Dedifferentiated amniotic fluid mesenchymal stem cell (primary cell): ENCODE measurements at regions not wholly inside any gene's neighbourhood (a gene's known extent, or its start where the extent isn't known, plus 50 kb on each side); places are given as distances from the start of the nearest gene placed in this dataset.
A peak's percentile ranks its signal among the peaks of the same experiment; 100 is the strongest.
"Not testable (repeated sequence)": the region's sequence is repeated elsewhere in the genome, so short reads cannot be mapped to it uniquely, and the experiment has no call there.

Experiments
- DNase-seq: peaks from one replicate; pipeline ENCODE4 v3.0.0-alpha.2; 2016; ENCODE audit errors: extremely low spot score

GRCh38 chr3:30469133-30469532, 137.3 kb upstream of the TGFBR2 start:
- DNase-seq: no peak

DNA sequence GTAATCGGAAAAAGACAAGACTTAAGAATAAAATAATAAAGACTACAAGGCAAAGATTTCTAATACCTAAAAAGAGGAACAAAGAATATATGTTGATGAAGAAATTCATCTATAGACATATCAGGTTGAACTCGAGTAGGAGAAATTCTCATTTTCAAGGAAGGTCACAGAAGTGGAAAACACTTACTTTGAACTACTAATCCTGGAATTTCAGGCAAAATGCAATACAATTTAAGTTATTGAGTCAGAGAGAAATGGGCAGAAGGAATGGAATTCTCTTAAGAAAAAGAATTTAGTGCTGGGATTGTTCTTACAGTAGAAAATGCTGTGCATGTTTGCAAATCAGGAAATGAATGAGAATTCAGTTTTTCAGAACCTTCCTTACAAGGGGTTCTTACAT, 135.9 kb upstream of the TGFBR2 start:
- DNase-seq: peak; percentile 54

- no peak for DNase-seq
Observed at GRCh38 chr3:30471066-30471465, 135.3 kb upstream of the TGFBR2 start.

GRCh38 chr3:30471796-30472489, 134.5 kb upstream of the TGFBR2 start:
- DNase-seq: no peak

GRCh38 chr3:30473374-30474051, 132.9 kb upstream of the TGFBR2 start:
- DNase-seq: no peak

DNA sequence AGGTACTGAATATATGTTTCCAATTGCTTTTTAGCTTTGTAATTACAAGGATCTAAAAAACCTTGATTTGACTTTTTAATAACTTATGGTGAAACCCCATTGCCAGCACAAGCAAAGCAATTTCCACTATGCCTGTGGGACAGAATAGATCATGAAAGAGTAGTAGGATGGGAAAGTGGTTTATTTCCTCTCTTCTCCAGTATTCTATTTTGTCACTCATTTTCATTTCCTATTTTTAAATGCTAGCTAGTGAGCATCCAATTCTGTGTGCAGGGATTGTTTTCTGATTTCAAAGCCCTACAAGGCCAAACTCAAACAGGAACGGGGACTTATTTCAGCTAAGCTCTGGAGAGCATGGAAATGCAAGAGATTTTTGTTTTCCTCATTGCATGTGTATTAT, 132.0 kb upstream of the TGFBR2 start:
- no peak for DNase-seq

DNA sequence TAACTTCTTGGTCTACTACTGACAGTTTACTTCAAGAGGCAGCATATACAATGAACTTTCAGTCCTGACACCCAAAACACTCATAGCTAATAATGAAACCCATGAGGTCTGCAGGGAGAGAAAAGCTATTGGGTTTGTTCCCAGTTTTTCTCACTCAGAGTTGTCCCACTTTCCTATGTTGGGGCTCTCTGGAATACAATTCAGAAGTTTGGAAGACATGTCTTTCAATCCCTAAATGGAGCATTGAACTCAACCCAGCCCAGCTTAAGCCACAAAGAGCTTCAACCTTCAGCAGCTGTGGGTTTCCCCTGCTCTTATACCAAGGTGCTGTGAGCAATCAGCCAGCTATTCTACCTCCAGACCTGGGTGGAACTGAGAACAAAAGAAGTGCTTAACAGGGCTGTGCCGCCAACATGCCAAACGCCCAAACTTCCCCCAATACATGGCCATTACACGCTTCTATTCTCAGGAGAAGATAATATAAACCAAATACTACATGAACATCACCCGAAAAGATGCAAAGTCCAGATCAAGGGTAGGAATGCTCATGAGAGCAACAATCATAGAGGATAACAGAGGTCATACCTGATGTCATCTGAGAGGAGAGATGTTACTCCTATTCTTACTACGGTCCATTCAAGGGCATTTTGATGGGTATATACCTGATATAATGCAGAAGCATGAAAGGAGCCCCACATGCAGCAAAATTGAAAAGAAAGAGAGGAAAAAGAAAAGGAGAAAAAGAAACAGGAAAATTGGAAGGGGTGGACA, 131.2 kb upstream of the TGFBR2 start:
- DNase-seq: no peak

- DNase-seq: no peak
Observed at GRCh38 chr3:30475809-30476178, 130.6 kb upstream of the TGFBR2 start.

DNA sequence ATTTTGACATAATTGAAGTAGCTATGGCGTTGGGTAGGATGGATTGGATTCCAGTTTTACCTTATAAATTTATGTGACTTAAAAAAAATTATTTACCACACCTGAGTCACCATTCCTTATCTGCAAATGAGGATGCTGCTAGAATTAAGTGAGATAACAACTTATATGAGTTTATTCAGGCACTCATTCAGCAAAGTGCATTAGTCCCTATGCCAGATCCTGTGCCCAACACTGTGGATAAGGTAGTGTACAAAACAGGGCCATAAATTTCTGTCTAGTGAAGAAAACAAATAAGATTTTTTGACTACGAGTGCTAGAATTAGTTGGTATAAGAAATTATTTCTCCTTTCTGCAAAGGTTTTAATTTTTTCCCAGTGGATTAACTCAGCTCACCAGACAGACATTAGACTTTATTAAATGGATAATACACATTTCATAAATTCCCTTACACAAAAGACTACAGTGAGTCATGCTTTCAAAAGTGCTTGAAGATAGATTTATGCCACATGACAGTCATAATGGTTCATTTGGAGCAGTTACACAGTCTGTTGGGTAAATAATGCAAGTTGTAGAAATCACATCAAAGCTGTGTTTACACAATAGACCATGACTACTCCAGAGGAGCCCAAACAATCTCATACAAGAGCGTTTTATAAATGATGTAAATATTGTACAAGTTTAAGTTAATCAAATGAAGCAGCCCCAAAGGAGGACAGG, 129.9 kb upstream of the TGFBR2 start:
- no peak for DNase-seq

DNA sequence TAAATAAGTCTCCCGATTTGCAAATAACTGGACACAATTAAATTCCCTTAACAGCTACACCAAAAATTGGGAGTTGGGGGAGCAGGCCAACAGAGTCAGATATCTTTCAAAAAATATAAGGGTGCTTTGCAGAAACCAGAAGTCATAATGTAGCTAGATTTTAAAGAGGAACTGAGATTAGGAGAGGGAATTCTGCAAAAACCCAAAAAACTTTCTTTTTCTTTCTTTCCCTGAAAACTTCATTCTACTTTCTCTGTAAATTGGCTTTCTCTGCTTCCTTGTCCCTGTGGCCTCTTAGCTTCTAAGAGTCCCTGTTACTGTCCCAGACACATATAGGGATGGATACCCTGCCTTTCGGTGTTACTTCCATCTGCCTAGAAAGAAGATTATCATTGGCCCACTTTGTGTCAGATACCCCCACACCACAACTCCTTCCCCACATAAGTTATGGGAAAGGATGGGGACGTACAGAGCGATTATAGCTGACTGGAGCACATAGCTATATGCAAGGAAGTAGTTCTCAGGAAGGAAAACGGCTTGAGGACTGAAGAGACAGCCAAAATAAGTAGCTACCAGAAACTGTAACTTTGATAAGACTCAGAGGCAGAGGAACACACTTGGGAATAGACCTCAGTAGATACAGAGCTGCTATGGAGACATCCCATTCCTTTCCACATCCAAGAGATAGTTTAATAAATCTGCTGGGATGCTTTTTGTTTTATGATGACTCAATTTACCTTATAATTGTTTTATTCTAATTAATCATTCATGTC, 129.1 kb upstream of the TGFBR2 start:
- DNase-seq: no peak

GRCh38 chr3:30479737-30480136, 126.7 kb upstream of the TGFBR2 start:
- not testable (repeated sequence) for DNase-seq

- DNase-seq: not testable (repeated sequence)
Observed at GRCh38 chr3:30480156-30480555, 126.2 kb upstream of the TGFBR2 start.

DNA sequence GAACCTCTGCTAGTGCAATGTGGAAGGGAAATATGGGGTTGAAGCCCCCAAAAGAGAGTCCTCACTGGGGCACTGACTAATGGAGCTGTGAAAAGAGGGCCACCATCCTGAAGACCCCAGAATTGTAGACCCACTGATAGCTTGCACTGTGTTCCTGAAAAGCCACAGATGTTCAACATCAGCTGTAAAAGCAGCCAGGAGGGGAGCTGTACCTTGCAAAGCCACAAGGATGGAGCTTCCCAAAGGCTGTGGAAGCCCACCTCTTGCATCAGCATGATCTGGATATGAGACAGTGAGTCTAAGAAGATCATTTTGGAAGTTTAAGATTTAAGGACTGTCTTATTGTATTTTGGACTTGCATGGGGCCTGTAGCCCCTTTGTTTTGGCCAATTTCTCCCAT, 125.8 kb upstream of the TGFBR2 start:
- no peak for DNase-seq

DNA sequence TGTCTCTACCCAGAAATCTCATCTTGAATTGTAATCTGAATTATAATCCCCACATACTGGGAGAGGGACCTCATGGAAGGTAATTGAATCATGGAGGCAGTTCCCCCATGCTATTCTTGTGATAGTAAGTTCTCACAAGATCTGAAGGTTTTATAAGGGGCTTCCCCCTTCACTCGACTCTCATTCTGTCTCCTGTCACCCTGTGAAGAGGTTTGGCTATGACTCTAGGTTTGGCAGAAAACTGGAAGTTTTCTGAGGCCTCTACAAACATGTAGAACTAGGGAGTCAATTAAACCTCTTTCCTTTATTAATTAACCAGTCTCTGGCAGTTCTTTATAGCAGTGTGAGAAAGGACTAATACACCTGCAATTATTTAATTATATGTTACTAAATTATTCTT, 125.2 kb upstream of the TGFBR2 start:
- DNase-seq: no peak

DNA sequence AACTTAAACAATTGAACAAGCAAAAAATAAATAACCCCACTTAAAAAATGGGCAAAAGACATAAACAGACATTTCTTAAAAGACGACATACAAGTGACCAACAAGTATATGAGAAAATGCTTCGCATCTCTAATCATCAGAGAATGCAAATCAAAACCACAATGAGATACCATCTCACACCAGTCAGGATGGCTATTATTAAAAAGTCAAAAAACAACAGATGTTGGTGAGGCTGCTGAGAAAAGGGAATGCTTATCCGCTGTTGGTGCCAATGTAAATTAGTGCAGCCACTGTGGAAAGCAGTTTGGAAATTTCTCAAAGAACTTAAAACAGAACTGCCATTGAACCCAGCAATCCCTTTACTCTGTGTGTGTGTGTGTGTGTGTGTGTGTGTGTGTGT, 122.2 kb upstream of the TGFBR2 start:
- DNase-seq: not testable (repeated sequence)

DNA sequence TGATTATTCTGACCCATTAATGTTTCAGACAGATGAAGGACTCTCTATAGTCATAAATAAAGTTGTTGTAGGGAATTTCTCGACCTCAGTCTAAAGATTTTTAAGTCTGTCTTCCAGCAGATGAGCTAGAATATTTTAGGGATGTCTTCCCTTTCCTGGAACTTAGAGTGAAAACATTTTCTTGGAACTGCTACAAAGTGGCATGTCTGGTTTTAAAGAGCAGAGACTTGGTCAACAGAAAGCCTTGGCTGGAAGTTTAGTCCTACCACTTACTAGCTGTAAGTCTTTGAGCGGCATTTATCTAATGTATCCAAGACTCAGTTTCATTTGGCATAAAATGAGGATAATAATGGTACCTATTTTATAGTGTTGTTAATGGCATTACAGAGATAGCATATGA, 120.0 kb upstream of the TGFBR2 start:
- DNase-seq: no peak

GRCh38 chr3:30488070-30488756, 118.2 kb upstream of the TGFBR2 start:
- DNase-seq: no peak

DNA sequence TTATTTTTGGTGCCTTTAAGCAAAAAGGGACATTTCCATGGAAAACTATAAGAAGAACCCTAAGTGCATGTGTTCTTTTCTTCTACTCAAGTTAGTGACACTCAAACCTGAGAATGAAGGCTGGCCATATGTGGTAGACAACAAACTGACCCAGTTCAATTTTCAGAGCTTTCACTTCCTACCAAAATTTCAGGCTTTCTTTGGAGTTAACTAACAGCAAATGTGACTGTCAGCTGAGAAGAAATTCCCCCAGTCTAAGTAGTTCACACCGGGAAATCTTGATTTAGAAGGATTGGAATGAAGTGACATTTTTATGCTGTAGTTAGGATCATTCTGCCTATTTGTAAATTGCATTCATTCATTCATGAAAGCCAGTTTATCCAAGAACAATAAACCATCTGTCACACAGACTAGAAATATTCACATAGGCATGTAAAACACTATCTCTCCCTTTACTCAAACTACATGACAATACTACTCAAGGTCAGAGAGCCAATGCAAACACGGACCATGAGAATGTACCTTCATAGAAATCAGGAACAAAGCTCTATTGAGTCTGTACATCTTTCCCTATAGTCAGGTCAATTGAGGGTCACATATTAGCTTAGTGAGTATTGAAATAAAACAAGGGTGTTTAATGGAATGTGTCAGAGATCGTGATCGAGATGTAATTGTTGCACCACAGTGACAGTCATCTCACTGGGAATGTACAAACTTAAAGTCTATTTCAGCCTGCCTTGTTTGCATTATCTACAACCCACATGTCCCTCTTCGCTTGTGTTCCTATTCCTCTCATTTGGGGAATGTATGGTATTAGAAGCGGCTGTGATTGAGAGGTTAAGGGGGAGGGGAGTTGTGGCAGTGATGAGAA, 113.8 kb upstream of the TGFBR2 start:
- no peak for DNase-seq

DNA sequence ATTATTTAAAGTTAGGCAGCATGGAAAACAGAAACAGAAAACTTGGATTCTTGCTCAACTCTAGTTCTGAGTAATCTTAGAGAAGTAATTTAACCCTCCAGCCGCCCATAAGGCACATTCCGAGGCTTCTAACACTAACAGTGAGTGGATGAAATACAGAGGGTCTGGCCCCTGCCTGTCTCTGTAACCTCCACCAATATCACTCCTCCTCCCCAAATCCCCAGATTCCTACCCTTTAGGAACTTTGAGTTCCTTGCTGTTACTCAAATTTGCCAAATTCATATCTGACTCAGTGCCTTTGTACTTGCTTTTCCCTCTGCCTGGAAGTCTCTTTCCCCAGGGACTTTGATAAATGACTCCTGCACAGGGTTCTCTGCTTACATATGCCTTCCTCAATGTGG, 112.5 kb upstream of the TGFBR2 start:
- peak; percentile 80 for DNase-seq
